ENCODE measurements at regions not wholly inside any gene's neighbourhood (a gene's known extent, or its start where the extent isn't known, plus 50 kb on each side); places are given as distances from the start of the nearest gene placed in this dataset.
"Not testable (repeated sequence)": the region's sequence is repeated elsewhere in the genome, so short reads cannot be mapped to it uniquely, and the experiment has no call there.

DNA sequence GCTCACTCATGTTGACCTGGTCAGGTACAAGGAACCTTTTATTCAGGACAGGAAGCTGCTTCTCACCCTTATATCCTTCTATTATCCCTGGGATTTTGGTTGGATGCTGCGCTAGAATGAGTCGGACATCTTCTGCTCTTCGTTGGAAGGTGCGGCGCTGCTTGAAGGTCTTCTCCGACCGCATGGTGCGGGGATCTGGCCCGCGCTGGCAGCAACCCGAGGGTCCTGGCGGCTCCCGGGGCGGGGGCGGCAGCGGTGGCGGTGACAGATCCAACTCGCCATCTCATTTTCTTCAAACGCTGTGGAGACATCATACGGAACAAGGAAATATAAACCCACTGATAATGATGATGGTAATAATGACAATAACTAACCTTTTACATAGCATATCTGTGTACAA is 126.3 kb downstream of the ATXN7L3B start:
- Histone ChIP-seq H3K4me2 (ENCODE audit: insufficient read depth, low read length, poor library complexity, severe bottlenecking) (no peak overlapping the region), H4K8ac (ENCODE audit: low read depth, low read length) (no peak overlapping the region), H2AK5ac (ENCODE audit: low read depth, low read length) (no peak overlapping the region), H2BK12ac (ENCODE audit: low read length) (no peak overlapping the region), H3K23ac (ENCODE audit: low read depth, low read length, poor library complexity) (no peak overlapping the region), H2BK5ac (ENCODE audit: low read length) (no peak overlapping the region), H3K14ac (ENCODE audit: low read length) (no peak overlapping the region), H3K4me3 (ENCODE audit: low read length in 2 of 2) (no peak overlapping the region), H2BK15ac (ENCODE audit: low read length) (no peak overlapping the region), H2BK120ac (ENCODE audit: low read depth, low read length) (no peak overlapping the region), H2AFZ (ENCODE audit: low read length) (no peak overlapping the region), H3K4ac (ENCODE audit: low read length) (no peak overlapping the region), H4K91ac (ENCODE audit: low read depth, low read length, poor library complexity) (no peak overlapping the region), H3K18ac (ENCODE audit: low read length) (no peak overlapping the region), H3K9me3 (replicated peaks in 1 of 2; ENCODE audit: control insufficient read depth in 2 of 2, insufficient read depth in 1 of 2, low read depth in 1 of 2, low read length in 2 of 2) (no peaks in the 10 kb centered on the region), H3K79me1 (ENCODE audit: low read depth, low read length) (no peaks in the 10 kb centered on the region), H3K36me3 (replicated peaks in 1 of 2; ENCODE audit: control insufficient read depth in 2 of 2, insufficient read depth in 2 of 2, low read length in 2 of 2) (no peaks in the 10 kb centered on the region), H3K9ac (ENCODE audit: low read depth, low read length, poor library complexity) (no peak overlapping the region), H3K27me3 (ENCODE audit: control insufficient read depth in 3 of 3, insufficient read depth in 3 of 3, low read depth in 1 of 3, low read length in 3 of 3) (no peaks in the 10 kb centered on the region), H3K27ac (replicated peaks; ENCODE audit: low read length) (no peak overlapping the region), H3K4me1 (ENCODE audit: control insufficient read depth in 2 of 2, insufficient read depth in 1 of 2, low read depth in 1 of 2, low read length in 2 of 2) (no peaks in the 10 kb centered on the region)
- no peak for DNase-seq (ENCODE audit: low spot score)
- no CpG with 5 or more reads among the region's 20 CpGs for WGBS, 2 donors (ENCODE audit: extremely low coverage in 2 of 2, insufficient read length in 2 of 2, insufficient replicate concordance in 1 of 2)

DNA sequence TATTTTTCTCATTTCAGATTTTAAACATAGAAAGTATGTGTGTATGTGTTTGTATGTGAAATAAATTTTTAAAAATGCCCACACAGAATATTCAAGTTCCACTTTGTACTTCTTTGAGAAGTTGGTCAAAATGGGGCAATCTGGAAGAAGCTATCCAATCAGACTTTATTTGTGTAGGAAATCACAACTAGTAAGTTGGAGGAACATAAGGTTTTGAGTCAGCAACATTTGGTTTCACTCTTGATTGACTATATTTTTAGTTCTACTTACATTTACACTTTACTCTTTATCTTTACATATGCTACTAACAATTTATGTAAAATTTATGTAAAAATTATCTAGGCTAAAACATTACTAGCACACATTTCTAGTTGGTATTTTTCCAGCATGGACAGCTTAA is 128.1 kb downstream of the ATXN7L3B start:
- no peak overlapping the region for H2BK120ac ChIP-seq (ENCODE audit: low read depth, low read length)
- H4K8ac ChIP-seq (ENCODE audit: low read depth, low read length): no peak overlapping the region
- no peak overlapping the region for H3K27ac ChIP-seq (replicated peaks; ENCODE audit: low read length)
- H2AK5ac ChIP-seq (ENCODE audit: low read depth, low read length): no peak overlapping the region
- H3K4ac ChIP-seq (ENCODE audit: low read length): no peak overlapping the region
- no peak overlapping the region for H3K18ac ChIP-seq (ENCODE audit: low read length)
- H3K36me3 ChIP-seq (replicated peaks in 1 of 2; ENCODE audit: control insufficient read depth in 2 of 2, insufficient read depth in 2 of 2, low read length in 2 of 2): no peaks in the 10 kb centered on the region
- H3K4me2 ChIP-seq (ENCODE audit: insufficient read depth, low read length, poor library complexity, severe bottlenecking): no peak overlapping the region
- H3K4me1 ChIP-seq (ENCODE audit: control insufficient read depth in 2 of 2, insufficient read depth in 1 of 2, low read depth in 1 of 2, low read length in 2 of 2): no peaks in the 10 kb centered on the region
- H2BK12ac ChIP-seq (ENCODE audit: low read length): no peak overlapping the region
- H2BK5ac ChIP-seq (ENCODE audit: low read length): no peak overlapping the region
- H3K9me3 ChIP-seq (replicated peaks in 1 of 2; ENCODE audit: control insufficient read depth in 2 of 2, insufficient read depth in 1 of 2, low read depth in 1 of 2, low read length in 2 of 2): no peaks in the 10 kb centered on the region
- H2BK15ac ChIP-seq (ENCODE audit: low read length): no peak overlapping the region
- no peak overlapping the region for H4K91ac ChIP-seq (ENCODE audit: low read depth, low read length, poor library complexity)
- H3K79me1 ChIP-seq (ENCODE audit: low read depth, low read length): no peaks in the 10 kb centered on the region
- H3K14ac ChIP-seq (ENCODE audit: low read length): no peak overlapping the region
- no peaks in the 10 kb centered on the region for H3K27me3 ChIP-seq (ENCODE audit: control insufficient read depth in 3 of 3, insufficient read depth in 3 of 3, low read depth in 1 of 3, low read length in 3 of 3)
- no peak for DNase-seq (ENCODE audit: low spot score)
- H3K4me3 ChIP-seq (ENCODE audit: low read length in 2 of 2): no peak overlapping the region
- no peak overlapping the region for H3K9ac ChIP-seq (ENCODE audit: low read depth, low read length, poor library complexity)
- no peak overlapping the region for H2AFZ ChIP-seq (ENCODE audit: low read length)
- H3K23ac ChIP-seq (ENCODE audit: low read depth, low read length, poor library complexity): no peak overlapping the region

GRCh38 chr12:74671421-74671820 is 133.8 kb downstream of the ATXN7L3B start:
- no peak overlapping the region for H4K8ac ChIP-seq (ENCODE audit: low read depth, low read length)
- no peak overlapping the region for H3K4me2 ChIP-seq (ENCODE audit: insufficient read depth, low read length, poor library complexity, severe bottlenecking)
- H2AFZ ChIP-seq (ENCODE audit: low read length): no peak overlapping the region
- H3K4me1 ChIP-seq (ENCODE audit: control insufficient read depth in 2 of 2, insufficient read depth in 1 of 2, low read depth in 1 of 2, low read length in 2 of 2): no peaks in the 10 kb centered on the region
- H4K91ac ChIP-seq (ENCODE audit: low read depth, low read length, poor library complexity): no peak overlapping the region
- H2BK120ac ChIP-seq (ENCODE audit: low read depth, low read length): no peak overlapping the region
- H3K18ac ChIP-seq (ENCODE audit: low read length): no peak overlapping the region
- no peaks in the 10 kb centered on the region for H3K79me1 ChIP-seq (ENCODE audit: low read depth, low read length)
- no peak overlapping the region for H3K14ac ChIP-seq (ENCODE audit: low read length)
- no peak overlapping the region for H3K9ac ChIP-seq (ENCODE audit: low read depth, low read length, poor library complexity)
- no peak overlapping the region for H3K4me3 ChIP-seq (ENCODE audit: low read length in 2 of 2)
- H2AK5ac ChIP-seq (ENCODE audit: low read depth, low read length): no peak overlapping the region
- no peak overlapping the region for H2BK5ac ChIP-seq (ENCODE audit: low read length)
- no peaks in the 10 kb centered on the region for H3K27me3 ChIP-seq (ENCODE audit: control insufficient read depth in 3 of 3, insufficient read depth in 3 of 3, low read depth in 1 of 3, low read length in 3 of 3)
- H3K27ac ChIP-seq (replicated peaks; ENCODE audit: low read length): no peak overlapping the region
- H3K9me3 ChIP-seq (replicated peaks in 1 of 2; ENCODE audit: control insufficient read depth in 2 of 2, insufficient read depth in 1 of 2, low read depth in 1 of 2, low read length in 2 of 2): no peaks in the 10 kb centered on the region
- no peak overlapping the region for H2BK15ac ChIP-seq (ENCODE audit: low read length)
- H3K4ac ChIP-seq (ENCODE audit: low read length): no peak overlapping the region
- H2BK12ac ChIP-seq (ENCODE audit: low read length): no peak overlapping the region
- WGBS, 2 donors (ENCODE audit: extremely low coverage in 2 of 2, insufficient read length in 2 of 2, insufficient replicate concordance in 1 of 2): no CpG with 5 or more reads among the region's 1 CpG
- no peak overlapping the region for H3K23ac ChIP-seq (ENCODE audit: low read depth, low read length, poor library complexity)
- no peaks in the 10 kb centered on the region for H3K36me3 ChIP-seq (replicated peaks in 1 of 2; ENCODE audit: control insufficient read depth in 2 of 2, insufficient read depth in 2 of 2, low read length in 2 of 2)
- DNase-seq (ENCODE audit: low spot score): no peak

DNA sequence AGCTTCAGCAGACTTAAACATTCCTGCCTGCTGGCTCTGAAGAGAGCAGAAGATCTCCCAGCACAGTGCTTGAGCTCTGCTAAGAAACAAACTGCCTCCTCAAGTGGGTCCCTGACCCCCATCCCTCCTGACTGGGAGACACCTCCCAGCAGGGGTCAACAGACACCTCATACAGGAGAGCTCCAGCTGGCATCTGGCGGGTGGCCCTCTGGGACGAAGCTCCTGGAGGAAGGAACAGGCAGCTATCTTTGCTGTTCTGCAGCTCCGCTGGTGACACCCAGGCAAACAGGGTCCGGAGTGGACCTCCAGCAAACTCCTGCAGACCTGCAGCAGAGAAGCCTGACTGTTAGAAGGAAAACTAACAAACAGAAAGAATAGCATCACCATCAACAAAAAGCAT is 139.3 kb downstream of the ATXN7L3B start:
- not testable (repeated sequence) for H3K9ac ChIP-seq (ENCODE audit: low read depth, low read length, poor library complexity); H2AFZ ChIP-seq (ENCODE audit: low read length); H3K4ac ChIP-seq (ENCODE audit: low read length); H2BK15ac ChIP-seq (ENCODE audit: low read length); H4K8ac ChIP-seq (ENCODE audit: low read depth, low read length); H2BK5ac ChIP-seq (ENCODE audit: low read length); H3K14ac ChIP-seq (ENCODE audit: low read length); H3K4me1 ChIP-seq (ENCODE audit: control insufficient read depth in 2 of 2, insufficient read depth in 1 of 2, low read depth in 1 of 2, low read length in 2 of 2); H3K79me1 ChIP-seq (ENCODE audit: low read depth, low read length); H2BK120ac ChIP-seq (ENCODE audit: low read depth, low read length); H3K4me2 ChIP-seq (ENCODE audit: insufficient read depth, low read length, poor library complexity, severe bottlenecking); DNase-seq (ENCODE audit: low spot score); H2AK5ac ChIP-seq (ENCODE audit: low read depth, low read length); H3K4me3 ChIP-seq (ENCODE audit: low read length in 2 of 2); H3K27ac ChIP-seq (replicated peaks; ENCODE audit: low read length); H3K18ac ChIP-seq (ENCODE audit: low read length); H4K91ac ChIP-seq (ENCODE audit: low read depth, low read length, poor library complexity); H3K36me3 ChIP-seq (replicated peaks in 1 of 2; ENCODE audit: control insufficient read depth in 2 of 2, insufficient read depth in 2 of 2, low read length in 2 of 2); H3K23ac ChIP-seq (ENCODE audit: low read depth, low read length, poor library complexity); H2BK12ac ChIP-seq (ENCODE audit: low read length); H3K9me3 ChIP-seq (replicated peaks in 1 of 2; ENCODE audit: control insufficient read depth in 2 of 2, insufficient read depth in 1 of 2, low read depth in 1 of 2, low read length in 2 of 2); H3K27me3 ChIP-seq (ENCODE audit: control insufficient read depth in 3 of 3, insufficient read depth in 3 of 3, low read depth in 1 of 3, low read length in 3 of 3)
- no CpG with 5 or more reads among the region's 4 CpGs for WGBS, 2 donors (ENCODE audit: extremely low coverage in 2 of 2, insufficient read length in 2 of 2, insufficient replicate concordance in 1 of 2)
